ENCODE measurements at regions not wholly inside any gene's neighbourhood (a gene's known extent, or its start where the extent isn't known, plus 50 kb on each side); places are given as distances from the start of the nearest gene placed in this dataset.
A peak's percentile ranks its signal among the peaks of the same experiment; 100 is the strongest.

GRCh38 chr3:106172780-106173179, 304.0 kb upstream of the CBLB start:
- Mint-ChIP-seq H3K27me3 (ENCODE audit: low read depth) (no peaks in the 10 kb centered on the region), H3K4me3 (ENCODE audit: unreplicated experiment) (no peak overlapping the region), H3K9me3 (ENCODE audit: low read depth) (no peaks in the 10 kb centered on the region), H3K36me3 (ENCODE audit: low read depth) (no peaks in the 10 kb centered on the region), H3K4me1 (ENCODE audit: low read depth) (peaks cover 23% of the 10 kb centered on the region), H3K27ac (ENCODE audit: unreplicated experiment) (no peak overlapping the region)
- DNase-seq (ENCODE audit: low spot score): no peak
- no peak for TF ChIP-seq CTCF (IDR thresholded peaks at IDR 0.05)

- Mint-ChIP-seq H3K36me3 (ENCODE audit: low read depth) (no peaks in the 10 kb centered on the region), H3K27ac (ENCODE audit: unreplicated experiment) (no peak overlapping the region), H3K27me3 (ENCODE audit: low read depth) (no peaks in the 10 kb centered on the region), H3K4me1 (ENCODE audit: low read depth) (peaks cover 23% of the 10 kb centered on the region), H3K9me3 (ENCODE audit: low read depth) (no peaks in the 10 kb centered on the region), H3K4me3 (ENCODE audit: unreplicated experiment) (no peak overlapping the region)
- no peak for DNase-seq (ENCODE audit: low spot score)
- no peak for TF ChIP-seq CTCF (IDR thresholded peaks at IDR 0.05)
These were observed 306.5 kb upstream of the CBLB start for GRCh38 chr3:106175276-106175675.

- no peak overlapping the region for H3K4me3 Mint-ChIP-seq (ENCODE audit: unreplicated experiment)
- no peaks in the 10 kb centered on the region for H3K9me3 Mint-ChIP-seq (ENCODE audit: low read depth)
- H3K27me3 Mint-ChIP-seq (ENCODE audit: low read depth): no peaks in the 10 kb centered on the region
- peak overlapping the region; percentile 2 for H3K27ac Mint-ChIP-seq (ENCODE audit: unreplicated experiment)
- TF ChIP-seq CTCF (IDR thresholded peaks at IDR 0.05): no peak
- H3K36me3 Mint-ChIP-seq (ENCODE audit: low read depth): no peaks in the 10 kb centered on the region
- H3K4me1 Mint-ChIP-seq (ENCODE audit: low read depth): peaks cover 16% of the 10 kb centered on the region
- no peak for DNase-seq (ENCODE audit: low spot score)
These were observed 307.9 kb upstream of the CBLB start for GRCh38 chr3:106176734-106177133.

- Mint-ChIP-seq H3K27ac (ENCODE audit: unreplicated experiment) (no peak overlapping the region), H3K27me3 (ENCODE audit: low read depth) (no peaks in the 10 kb centered on the region), H3K36me3 (ENCODE audit: low read depth) (no peaks in the 10 kb centered on the region), H3K9me3 (ENCODE audit: low read depth) (no peaks in the 10 kb centered on the region), H3K4me3 (ENCODE audit: unreplicated experiment) (no peak overlapping the region), H3K4me1 (ENCODE audit: low read depth) (peaks cover 5% of the 10 kb centered on the region)
- no peak for DNase-seq (ENCODE audit: low spot score)
- TF ChIP-seq CTCF (IDR thresholded peaks at IDR 0.05): no peak
These were observed 314.2 kb upstream of the CBLB start for GRCh38 chr3:106182950-106183511.

- no peaks in the 10 kb centered on the region for H3K36me3 Mint-ChIP-seq (ENCODE audit: low read depth)
- H3K27me3 Mint-ChIP-seq (ENCODE audit: low read depth): no peaks in the 10 kb centered on the region
- H3K27ac Mint-ChIP-seq (ENCODE audit: unreplicated experiment): no peak overlapping the region
- H3K4me1 Mint-ChIP-seq (ENCODE audit: low read depth): peaks cover 5% of the 10 kb centered on the region
- DNase-seq (ENCODE audit: low spot score): no peak
- no peak for TF ChIP-seq CTCF (IDR thresholded peaks at IDR 0.05)
- H3K4me3 Mint-ChIP-seq (ENCODE audit: unreplicated experiment): no peak overlapping the region
- H3K9me3 Mint-ChIP-seq (ENCODE audit: low read depth): no peaks in the 10 kb centered on the region
These were observed 315.1 kb upstream of the CBLB start for GRCh38 chr3:106183762-106184391.

Data from chondrocyte (in vitro differentiated cells).